K562 (cell line): ENCODE measurements at regions not wholly inside any gene's neighbourhood (a gene's known extent, or its start where the extent isn't known, plus 50 kb on each side); places are given as distances from the start of the nearest gene placed in this dataset.

Source experiments
- ATAC-seq: fragments of 200-7000 bp; cut with Tn5 transposase; 3 replicates; pipeline ENCODE4 v1.9.1; 2020; ENCODE audit warnings: moderate library complexity
- BruUV-seq: library from RNA; stranded (reverse); fragments of 400-500 nt; replicated peaks from 2 replicates; lab custom pipeline; 2021; lab: Mats Ljungman, UMichigan
- CTCF ChIA-PET: fragments of 300-600 bp; formaldehyde crosslinking; extraction: SDS; loops from one replicate; lab custom pipeline; 2021; ENCODE audit warnings: low intra/inter-chr PET ratio; lab: Yijun Ruan, JAX
- POLR2A ChIA-PET: fragments of 300-600, 350-650 bp; sonication (Branson Sonifier 250); formaldehyde crosslinking; extraction: SDS; loops from one replicate; lab custom pipeline; 2021; ENCODE audit warnings: antibody characterized with exemption, inconsistent platforms; lab: Yijun Ruan, JAX
- DNase-seq, 4 experiments: peaks; one replicate each; pipeline versions ENCODE4 v3.0.0 to v3.0.0-alpha.2; 2011 to 2018; ENCODE audit warnings: low spot score in 3 of 4, mixed read lengths in 3 of 4; ENCODE audit errors: extremely low read depth in 1 of 4
- FAIRE-seq: peaks from 2 replicates; lab custom pipeline; 2011; peaks lifted over from hg19 to GRCh38; lab: Jason Lieb, UNC
- H2AFZ ChIP-seq: 2 replicates; pipeline ENCODE4 v1.6.0; 2011; ENCODE audit warnings: low read depth, low read length, control low read depth, inconsistent platforms
- H3K27ac ChIP-seq: fragments of 200-600 bp; 3 replicates; pipeline ENCODE4 v1.8.0; 2011; ENCODE audit warnings: low read depth, mild to moderate bottlenecking, control low read depth, inconsistent platforms, low read length, moderate library complexity, mixed read lengths; ENCODE audit errors: extremely low read depth
- H3K27me3 ChIP-seq, 2 experiments: fragments of 300-600 bp in 1 of 2; 2 replicates in 1 of 2; 3 replicates in 1 of 2; pipeline versions ENCODE4 v1.6.0 to v1.8.0; 2011; ENCODE audit warnings: inconsistent platforms in 2 of 2, low read length in 2 of 2, mild to moderate bottlenecking in 1 of 2, mixed read lengths in 1 of 2, moderate library complexity in 1 of 2; ENCODE audit not compliant: control insufficient read depth in 2 of 2, insufficient read depth in 2 of 2
- H3K36me3 ChIP-seq: fragments of 300-600 bp; 3 replicates; pipeline ENCODE4 v1.8.0; 2011; ENCODE audit warnings: mild to moderate bottlenecking, low read length, inconsistent platforms; ENCODE audit not compliant: control insufficient read depth, insufficient read depth
- H3K4me1 ChIP-seq, 2 experiments: fragments of 200-600 bp in 1 of 2; replicated peaks in 1 of 2; 2 replicates in 1 of 2; 3 replicates in 1 of 2; pipeline versions ENCODE4 v1.5.1 to v1.8.0; 2011; ENCODE audit warnings: inconsistent platforms in 2 of 2, low read length in 2 of 2, mild to moderate bottlenecking in 1 of 2, mixed read lengths in 1 of 2, moderate library complexity in 1 of 2; ENCODE audit not compliant: control insufficient read depth in 2 of 2, insufficient read depth in 2 of 2
- H3K4me2 ChIP-seq: 2 replicates; pipeline ENCODE4 v1.6.1; 2011; ENCODE audit warnings: low read length, control low read depth, inconsistent platforms, mixed read lengths; ENCODE audit not compliant: insufficient read depth
- H3K4me3 ChIP-seq: fragments of 200-600 bp; sonication (generic), shearing (Covaris generic); 2 replicates; pipeline ENCODE4 v1.5.1; 2016; ENCODE audit warnings: control low read depth, inconsistent platforms
- H3K79me2 ChIP-seq: fragments of 200-600 bp; 3 replicates; pipeline ENCODE4 v1.8.0; 2011; ENCODE audit warnings: low read length, inconsistent platforms; ENCODE audit not compliant: control insufficient read depth, insufficient read depth
- H3K9ac ChIP-seq, 2 experiments: 2 replicates each; pipeline versions ENCODE4 v1.6.0 to v1.6.1; 2011; ENCODE audit warnings: low read depth in 2 of 2, low read length in 2 of 2, control low read depth in 1 of 2, inconsistent platforms in 1 of 2, mild to moderate bottlenecking in 1 of 2, mixed read lengths in 1 of 2; ENCODE audit not compliant: insufficient read depth in 1 of 2
- H3K9me1 ChIP-seq: one replicate; pipeline ENCODE4 v1.6.0; 2011; ENCODE audit warnings: inconsistent platforms, mild to moderate bottlenecking, low read length, moderate library complexity; ENCODE audit not compliant: control insufficient read depth, insufficient read depth
- H3K9me3 ChIP-seq: replicated peaks from 2 replicates; pipeline ENCODE4 v1.5.1; 2011; ENCODE audit warnings: low read depth, low read length, inconsistent platforms; ENCODE audit not compliant: control insufficient read depth, insufficient read depth
- H4K20me1 ChIP-seq: replicated peaks from 2 replicates; pipeline ENCODE4 v1.6.1; 2011; ENCODE audit warnings: low read length, inconsistent platforms, mixed read lengths; ENCODE audit not compliant: control insufficient read depth, insufficient read depth
- CHD1 ChIP-seq: fragments of 200-600 bp; sonication (generic); IDR thresholded peaks from one replicate; pipeline ENCODE4 v1.6.1; 2012; ENCODE audit warnings: mild to moderate bottlenecking, moderate library complexity, low read length, inconsistent platforms
- CTBP1 ChIP-seq: fragments of 450-650 bp; IDR thresholded peaks from 2 replicates; pipeline ENCODE4 v1.6.1; 2016; ENCODE audit warnings: borderline replicate concordance
- NRF1 ChIP-seq, 2 experiments: fragments of 450-650 bp; IDR thresholded peaks in 1 of 2; conservative IDR thresholded peaks in 1 of 2; 2 replicates each; pipeline ENCODE4 v1.6.1; 2014; ENCODE audit warnings: mild to moderate bottlenecking in 2 of 2
- RAD21 ChIP-seq, 2 experiments: fragments of 250-450 bp in 1 of 2; fragments of 450-650 bp in 1 of 2; sonication (Bioruptor Pico) in 1 of 2; formaldehyde crosslinking in 1 of 2; IDR thresholded peaks in 1 of 2; conservative IDR thresholded peaks in 1 of 2; 2 replicates each; pipeline versions ENCODE4 v1.4.0 to v1.8.0; 2020 to 2022; ENCODE audit warnings: mild to moderate bottlenecking in 2 of 2, moderate library complexity in 1 of 2
- WGBS: fragments of 100-300 bp; shearing (Covaris generic); methylation state at CpG from one replicate; pipeline ENCODE4 v1.1.6; 2016; ENCODE audit warnings: low coverage, mixed read lengths; ENCODE audit not compliant: insufficient coverage; ENCODE audit errors: missing lambda C conversion rate; 5-methylcytosine and 5-hydroxymethylcytosine counted together
- in situ Hi-C: fragments of 300-500 bp; cut with MboI; formaldehyde crosslinking; loops from 4 replicates; pipeline ENCODE4 v1.15.0; 2018; ENCODE audit warnings: inconsistent platforms, mixed read lengths
- intact Hi-C: fragments of 100-400 bp; cut with micrococcal nuclease; formaldehyde crosslinking; loops from 2 replicates; pipeline ENCODE4 v1.14.2; 2022
- TF ChIP-seq, protein P1 (sequence below): fragments of 450-650 bp; IDR thresholded peaks from 2 replicates; pipeline ENCODE4 v1.7.0; 2016; ENCODE audit warnings: borderline replicate concordance
- TF ChIP-seq, protein P2 (sequence below), 2 experiments: fragments of 450-650 bp; IDR thresholded peaks; 2 replicates each; pipeline ENCODE4 v1.6.1; 2018; ENCODE audit warnings: mild to moderate bottlenecking in 2 of 2, low read depth in 1 of 2; ENCODE audit not compliant: partially characterized antibody in 2 of 2
- TF ChIP-seq, protein P3 (sequence below): fragments of 450-650 bp; IDR thresholded peaks from one replicate; pipeline ENCODE4 v1.6.1; 2018; ENCODE audit warnings: mild to moderate bottlenecking, moderate library complexity; ENCODE audit not compliant: partially characterized antibody

DNA sequence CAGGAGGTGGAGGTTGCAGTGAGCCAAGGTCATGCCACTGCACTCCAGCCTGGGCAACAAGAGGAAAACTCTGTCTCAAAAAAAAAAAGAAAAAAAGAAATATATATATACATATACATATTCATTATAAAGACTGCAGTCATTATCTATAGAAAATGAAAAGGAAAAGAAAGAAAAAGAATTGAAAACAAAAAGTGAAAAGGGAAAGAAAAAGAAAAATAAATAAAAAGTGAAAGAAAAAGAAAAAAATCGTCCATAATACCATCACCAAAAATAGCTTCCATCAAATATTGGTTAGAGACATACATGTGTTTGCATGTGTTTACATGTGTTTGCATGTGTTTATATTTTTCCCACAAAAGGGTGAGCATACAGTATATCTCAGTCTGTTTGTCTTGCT is 105.5 kb upstream of the PARD3 start:
- Histone ChIP-seq H3K9me3 (0 out of 2 replicates have a peak, but pooled peaks cover 5% of the 10 kb centered on the region), H3K4me1 (no peaks in the 10 kb centered on the region), H3K4me2 (no peak overlapping the region), H2AFZ (no peak overlapping the region), H3K9me1 (no peaks in the 10 kb centered on the region), H3K27ac (no peak overlapping the region), H3K79me2 (no peaks in the 10 kb centered on the region), H3K9ac (no peak overlapping the region), H4K20me1 (no peaks in the 10 kb centered on the region), H3K27me3 (peaks cover 8 to 29% of the 10 kb centered on the region in 2 experiments; a peak in 4 of 5 replicates), H3K4me3 (no peak overlapping the region), H3K36me3 (no peaks in the 10 kb centered on the region)
- intact Hi-C loops = no loop called here
- FAIRE-seq (no peak), ATAC-seq (no peak), DNase-seq (no peak)
- CTCF ChIA-PET = no interaction called here
- BruUV-seq = no TSS peak
- POLR2A ChIA-PET = no interaction called here
- in situ Hi-C loops = no loop called here
- 7% methylated on average over 1 of the region's 1 CpG for WGBS
- TF ChIP-seq NRF1 (conservative IDR thresholded peaks at IDR 0.05 in 1 of 2, IDR thresholded peaks at IDR 0.05 in 1 of 2) = no peak
- TF ChIP-seq CHD1 = no peak
- TF ChIP-seq CTBP1 = no peak
- TF ChIP-seq, protein P1, sequence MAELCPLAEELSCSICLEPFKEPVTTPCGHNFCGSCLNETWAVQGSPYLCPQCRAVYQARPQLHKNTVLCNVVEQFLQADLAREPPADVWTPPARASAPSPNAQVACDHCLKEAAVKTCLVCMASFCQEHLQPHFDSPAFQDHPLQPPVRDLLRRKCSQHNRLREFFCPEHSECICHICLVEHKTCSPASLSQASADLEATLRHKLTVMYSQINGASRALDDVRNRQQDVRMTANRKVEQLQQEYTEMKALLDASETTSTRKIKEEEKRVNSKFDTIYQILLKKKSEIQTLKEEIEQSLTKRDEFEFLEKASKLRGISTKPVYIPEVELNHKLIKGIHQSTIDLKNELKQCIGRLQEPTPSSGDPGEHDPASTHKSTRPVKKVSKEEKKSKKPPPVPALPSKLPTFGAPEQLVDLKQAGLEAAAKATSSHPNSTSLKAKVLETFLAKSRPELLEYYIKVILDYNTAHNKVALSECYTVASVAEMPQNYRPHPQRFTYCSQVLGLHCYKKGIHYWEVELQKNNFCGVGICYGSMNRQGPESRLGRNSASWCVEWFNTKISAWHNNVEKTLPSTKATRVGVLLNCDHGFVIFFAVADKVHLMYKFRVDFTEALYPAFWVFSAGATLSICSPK = no peak
- TF ChIP-seq, protein P2, sequence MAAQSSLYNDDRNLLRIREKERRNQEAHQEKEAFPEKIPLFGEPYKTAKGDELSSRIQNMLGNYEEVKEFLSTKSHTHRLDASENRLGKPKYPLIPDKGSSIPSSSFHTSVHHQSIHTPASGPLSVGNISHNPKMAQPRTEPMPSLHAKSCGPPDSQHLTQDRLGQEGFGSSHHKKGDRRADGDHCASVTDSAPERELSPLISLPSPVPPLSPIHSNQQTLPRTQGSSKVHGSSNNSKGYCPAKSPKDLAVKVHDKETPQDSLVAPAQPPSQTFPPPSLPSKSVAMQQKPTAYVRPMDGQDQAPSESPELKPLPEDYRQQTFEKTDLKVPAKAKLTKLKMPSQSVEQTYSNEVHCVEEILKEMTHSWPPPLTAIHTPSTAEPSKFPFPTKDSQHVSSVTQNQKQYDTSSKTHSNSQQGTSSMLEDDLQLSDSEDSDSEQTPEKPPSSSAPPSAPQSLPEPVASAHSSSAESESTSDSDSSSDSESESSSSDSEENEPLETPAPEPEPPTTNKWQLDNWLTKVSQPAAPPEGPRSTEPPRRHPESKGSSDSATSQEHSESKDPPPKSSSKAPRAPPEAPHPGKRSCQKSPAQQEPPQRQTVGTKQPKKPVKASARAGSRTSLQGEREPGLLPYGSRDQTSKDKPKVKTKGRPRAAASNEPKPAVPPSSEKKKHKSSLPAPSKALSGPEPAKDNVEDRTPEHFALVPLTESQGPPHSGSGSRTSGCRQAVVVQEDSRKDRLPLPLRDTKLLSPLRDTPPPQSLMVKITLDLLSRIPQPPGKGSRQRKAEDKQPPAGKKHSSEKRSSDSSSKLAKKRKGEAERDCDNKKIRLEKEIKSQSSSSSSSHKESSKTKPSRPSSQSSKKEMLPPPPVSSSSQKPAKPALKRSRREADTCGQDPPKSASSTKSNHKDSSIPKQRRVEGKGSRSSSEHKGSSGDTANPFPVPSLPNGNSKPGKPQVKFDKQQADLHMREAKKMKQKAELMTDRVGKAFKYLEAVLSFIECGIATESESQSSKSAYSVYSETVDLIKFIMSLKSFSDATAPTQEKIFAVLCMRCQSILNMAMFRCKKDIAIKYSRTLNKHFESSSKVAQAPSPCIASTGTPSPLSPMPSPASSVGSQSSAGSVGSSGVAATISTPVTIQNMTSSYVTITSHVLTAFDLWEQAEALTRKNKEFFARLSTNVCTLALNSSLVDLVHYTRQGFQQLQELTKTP (IDR thresholded peaks at IDR 0.05; ENCODE audit: low read depth in 1 of 2, partially characterized antibody in 2 of 2) = no peak
- no peak for TF ChIP-seq RAD21 (CRISPR knock-in tag; conservative IDR thresholded peaks at IDR 0.05 in 1 of 2, IDR thresholded peaks at IDR 0.05 in 1 of 2)
- TF ChIP-seq, protein P3, sequence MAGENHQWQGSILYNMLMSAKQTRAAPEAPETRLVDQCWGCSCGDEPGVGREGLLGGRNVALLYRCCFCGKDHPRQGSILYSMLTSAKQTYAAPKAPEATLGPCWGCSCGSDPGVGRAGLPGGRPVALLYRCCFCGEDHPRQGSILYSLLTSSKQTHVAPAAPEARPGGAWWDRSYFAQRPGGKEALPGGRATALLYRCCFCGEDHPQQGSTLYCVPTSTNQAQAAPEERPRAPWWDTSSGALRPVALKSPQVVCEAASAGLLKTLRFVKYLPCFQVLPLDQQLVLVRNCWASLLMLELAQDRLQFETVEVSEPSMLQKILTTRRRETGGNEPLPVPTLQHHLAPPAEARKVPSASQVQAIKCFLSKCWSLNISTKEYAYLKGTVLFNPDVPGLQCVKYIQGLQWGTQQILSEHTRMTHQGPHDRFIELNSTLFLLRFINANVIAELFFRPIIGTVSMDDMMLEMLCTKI = no peak
